MCF 10A (cell line): ENCODE measurements at regions not wholly inside any gene's neighbourhood (a gene's known extent, or its start where the extent isn't known, plus 50 kb on each side); places are given as distances from the start of the nearest gene placed in this dataset.

Source experiments
- BruUV-seq: library from RNA; stranded (reverse); fragments of 400-500 nt; replicated peaks from 2 replicates; lab custom pipeline; 2021; lab: Mats Ljungman, UMichigan
- CTCF ChIA-PET: fragments of 300-600 bp; sonication (Branson Sonifier 250); formaldehyde crosslinking; extraction: SDS; loops from one replicate; lab custom pipeline; 2021; ENCODE audit warnings: antibody characterized with exemption, inconsistent platforms; lab: Yijun Ruan, JAX
- POLR2A ChIA-PET: fragments of 300-600, 350-650 bp; sonication (Branson Sonifier 250); formaldehyde crosslinking; extraction: SDS; loops from one replicate; lab custom pipeline; 2020; ENCODE audit warnings: antibody characterized with exemption, inconsistent platforms; lab: Yijun Ruan, JAX
- DNase-seq: peaks from one replicate; pipeline ENCODE4 v3.0.0-alpha.2; 2018; ENCODE audit not compliant: unreplicated experiment
- H3K27ac Mint-ChIP-seq: one replicate; pipeline ENCODE4 v1.8.0; 2022; ENCODE audit warnings: mild to moderate bottlenecking, low read depth, mixed read lengths; ENCODE audit not compliant: unreplicated experiment
- H3K27me3 Mint-ChIP-seq: one replicate; pipeline ENCODE4 v1.8.0; 2022; ENCODE audit warnings: mixed read lengths; ENCODE audit not compliant: insufficient read depth, unreplicated experiment
- H3K36me3 Mint-ChIP-seq: one replicate; pipeline ENCODE4 v1.8.0; 2022; ENCODE audit warnings: mild to moderate bottlenecking, moderate library complexity, mixed read lengths; ENCODE audit not compliant: insufficient read depth, unreplicated experiment
- H3K4me1 Mint-ChIP-seq: one replicate; pipeline ENCODE4 v1.8.0; 2022; ENCODE audit warnings: mixed read lengths; ENCODE audit not compliant: insufficient read depth, unreplicated experiment
- H3K4me3 Mint-ChIP-seq: one replicate; pipeline ENCODE4 v1.8.0; 2022; ENCODE audit warnings: mild to moderate bottlenecking, moderate library complexity, mixed read lengths; ENCODE audit not compliant: unreplicated experiment
- H3K9me3 Mint-ChIP-seq: one replicate; pipeline ENCODE4 v1.8.0; 2022; ENCODE audit warnings: mixed read lengths; ENCODE audit not compliant: unreplicated experiment
- CTCF ChIP-seq: fragments of 200-600 bp; IDR thresholded peaks from one replicate; pipeline ENCODE4 v1.8.0; 2022; ENCODE audit warnings: antibody characterized with exemption, mild to moderate bottlenecking; ENCODE audit not compliant: unreplicated experiment
- intact Hi-C: fragments of 100-400 bp; cut with micrococcal nuclease; formaldehyde crosslinking; loops from 2 replicates; pipeline ENCODE4 v1.14.1; 2022

DNA sequence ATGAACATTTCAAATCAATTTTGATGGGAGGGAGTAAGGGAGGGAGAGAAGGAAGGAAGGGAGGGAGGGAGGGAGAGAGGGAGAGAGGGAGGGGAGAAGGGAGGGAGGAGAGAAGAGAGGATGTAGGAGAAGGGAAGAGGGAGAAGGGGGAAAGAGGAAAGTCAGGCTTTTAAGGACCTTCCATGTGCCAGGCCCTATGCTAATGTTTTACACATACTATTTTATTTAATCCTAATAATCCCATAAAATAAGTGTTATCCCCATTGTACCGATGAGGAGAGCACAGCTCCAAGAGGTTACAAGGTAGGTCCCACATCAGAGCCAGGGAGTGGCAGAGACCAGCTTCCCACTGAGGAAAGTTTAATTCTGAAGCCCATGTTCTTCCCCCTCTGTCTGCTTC lies 341.9 kb downstream of the RAB28 start:
- no peaks in the 10 kb centered on the region for H3K9me3 Mint-ChIP-seq
- no peaks in the 10 kb centered on the region for H3K36me3 Mint-ChIP-seq
- no peak overlapping the region for H3K4me3 Mint-ChIP-seq
- DNase-seq, result no peak
- no peak overlapping the region for H3K27ac Mint-ChIP-seq
- no peak for TF ChIP-seq CTCF
- intact Hi-C loops, result no loop called here
- ChIA-PET POLR2A (no interaction called here), CTCF (no interaction called here)
- BruUV-seq, result no TSS peak
- no peaks in the 10 kb centered on the region for H3K4me1 Mint-ChIP-seq
- H3K27me3 Mint-ChIP-seq, result no peaks in the 10 kb centered on the region

DNA sequence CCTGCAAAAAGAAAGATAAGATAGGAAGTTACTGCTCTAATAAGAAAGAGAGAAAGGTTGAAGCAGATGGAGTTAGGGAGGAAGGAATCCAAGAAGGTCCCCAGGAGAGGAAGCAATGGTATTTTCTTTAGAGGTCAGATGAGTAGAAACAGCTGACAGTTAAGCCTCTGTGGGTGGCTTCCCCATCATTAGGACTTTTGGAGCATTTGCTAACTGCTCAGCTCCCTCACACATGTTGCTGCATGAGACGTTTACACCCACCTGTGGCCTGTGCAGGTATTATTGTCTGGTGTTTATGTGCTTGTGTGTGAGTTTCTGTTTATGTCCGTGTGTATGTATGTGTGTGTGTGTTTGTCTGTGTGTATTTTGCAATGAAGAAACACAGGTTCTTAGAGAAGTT lies 346.8 kb downstream of the RAB28 start:
- H3K9me3 Mint-ChIP-seq, result no peaks in the 10 kb centered on the region
- no peaks in the 10 kb centered on the region for H3K4me1 Mint-ChIP-seq
- no peak for DNase-seq
- no peak overlapping the region for H3K27ac Mint-ChIP-seq
- H3K27me3 Mint-ChIP-seq, result no peaks in the 10 kb centered on the region
- TF ChIP-seq CTCF, result no peak
- H3K4me3 Mint-ChIP-seq, result no peak overlapping the region
- no peaks in the 10 kb centered on the region for H3K36me3 Mint-ChIP-seq
- CTCF ChIA-PET, result no interaction called here
- intact Hi-C loops, result no loop called here
- POLR2A ChIA-PET, result no interaction called here
- no TSS peak for BruUV-seq

GRCh38 chr4:13133700-13134099 lies 350.4 kb downstream of the RAB28 start:
- POLR2A ChIA-PET, result no interaction called here
- Mint-ChIP-seq H3K4me3 (no peak overlapping the region), H3K36me3 (no peaks in the 10 kb centered on the region)

DNA sequence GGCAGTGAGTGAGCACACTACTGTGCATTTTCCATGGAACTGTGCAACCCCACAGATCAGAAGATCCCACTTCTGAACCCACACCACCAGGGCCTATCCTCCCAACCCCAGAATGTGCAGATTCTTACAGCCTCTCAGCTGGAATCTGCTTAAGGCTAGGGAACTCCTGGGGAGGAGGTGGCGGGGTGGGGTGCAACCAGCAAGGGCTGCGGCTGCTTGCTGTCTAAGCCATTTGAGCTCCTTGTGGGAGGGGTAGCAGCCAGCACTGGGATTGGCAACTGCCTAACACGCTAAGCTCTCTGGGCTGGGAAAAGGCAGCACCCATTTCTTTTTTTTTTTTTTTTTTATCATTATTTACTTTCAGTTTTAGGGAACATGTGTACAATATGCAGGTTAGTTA lies 353.3 kb downstream of the RAB28 start:
- POLR2A ChIA-PET, result no interaction called here
- no peak for TF ChIP-seq CTCF
- no peaks in the 10 kb centered on the region for H3K9me3 Mint-ChIP-seq
- CTCF ChIA-PET, result interaction anchor here (0.6 kb wide), 2 partner anchors 58 to 227 kb away, joined by 4 to 8 read pairs; no protein-coding TSS in a partner anchor
- H3K4me3 Mint-ChIP-seq, result no peak overlapping the region
- no TSS peak for BruUV-seq
- H3K27ac Mint-ChIP-seq, result no peak overlapping the region
- DNase-seq, result no peak
- H3K36me3 Mint-ChIP-seq, result no peaks in the 10 kb centered on the region
- intact Hi-C loops, result no loop called here
- no peaks in the 10 kb centered on the region for H3K4me1 Mint-ChIP-seq
- no peaks in the 10 kb centered on the region for H3K27me3 Mint-ChIP-seq

More at GRCh38 chr4:13133700-13134099, 350.4 kb downstream of the RAB28 start:
- CTCF ChIA-PET, result no interaction called here
- no TSS peak for BruUV-seq
- intact Hi-C loops, result no loop called here
- Mint-ChIP-seq H3K4me1 (no peaks in the 10 kb centered on the region), H3K27me3 (no peaks in the 10 kb centered on the region), H3K9me3 (no peaks in the 10 kb centered on the region), H3K27ac (no peak overlapping the region)
- TF ChIP-seq CTCF, result no peak
- no peak for DNase-seq
